WERI-Rb-1 (cell line): ENCODE measurements at regions not wholly inside any gene's neighbourhood (a gene's known extent, or its start where the extent isn't known, plus 50 kb on each side); places are given as distances from the start of the nearest gene placed in this dataset.

Source experiments
- DNase-seq: peaks from one replicate; pipeline ENCODE4 v3.0.0-alpha.2; 2020
- H3K27ac ChIP-seq: fragments of 250-450 bp; sonication (Bioruptor Pico); 2 replicates; pipeline ENCODE4 v1.5.1; 2020; ENCODE audit warnings: mild to moderate bottlenecking, moderate library complexity
- H3K27me3 ChIP-seq: fragments of 250-450 bp; sonication (Bioruptor Pico); 2 replicates; pipeline ENCODE4 v1.5.1; 2021; ENCODE audit warnings: mild to moderate bottlenecking, low read depth, moderate library complexity; ENCODE audit not compliant: insufficient read depth, severe bottlenecking
- H3K36me3 ChIP-seq: fragments of 250-450 bp; sonication (Bioruptor Pico); 2 replicates; pipeline ENCODE4 v1.5.1; 2020; ENCODE audit warnings: mild to moderate bottlenecking, moderate library complexity
- H3K4me3 ChIP-seq: 2 replicates; pipeline ENCODE4 v1.5.1; 2011; ENCODE audit warnings: low read depth, mild to moderate bottlenecking, control low read depth, low read length
- H3K9me3 ChIP-seq: fragments of 250-450 bp; sonication (Bioruptor Pico); 2 replicates; pipeline ENCODE4 v1.5.1; 2021; ENCODE audit warnings: mild to moderate bottlenecking, moderate library complexity; ENCODE audit not compliant: severe bottlenecking
- CTCF ChIP-seq: IDR thresholded peaks from 2 replicates; pipeline ENCODE4 v1.5.1; 2011; ENCODE audit warnings: low read depth, mild to moderate bottlenecking, control low read depth, inconsistent platforms, low read length

- Histone ChIP-seq H3K9me3 (no peaks in the 10 kb centered on the region), H3K27me3 (no peaks in the 10 kb centered on the region), H3K36me3 (no peaks in the 10 kb centered on the region), H3K27ac (no peak overlapping the region), H3K4me3 (no peak overlapping the region)
- peak; percentile 44 for DNase-seq
- no peak for TF ChIP-seq CTCF
These were observed 287.0 kb downstream of the GPATCH2 start for GRCh38 chr1:217343907-217344306.

- H3K9me3 ChIP-seq, result no peaks in the 10 kb centered on the region
- H3K36me3 ChIP-seq, result no peaks in the 10 kb centered on the region
- H3K4me3 ChIP-seq, result no peak overlapping the region
- no peaks in the 10 kb centered on the region for H3K27me3 ChIP-seq
- TF ChIP-seq CTCF, result no peak
- no peak overlapping the region for H3K27ac ChIP-seq
- DNase-seq, result no peak
These were observed 288.8 kb downstream of the GPATCH2 start for GRCh38 chr1:217342105-217342504.

- H3K27me3 ChIP-seq, result no peaks in the 10 kb centered on the region
- DNase-seq, result no peak
- no peaks in the 10 kb centered on the region for H3K9me3 ChIP-seq
- no peak for TF ChIP-seq CTCF
- no peak overlapping the region for H3K27ac ChIP-seq
- H3K36me3 ChIP-seq, result no peaks in the 10 kb centered on the region
- no peak overlapping the region for H3K4me3 ChIP-seq
These were observed 294.2 kb downstream of the GPATCH2 start for GRCh38 chr1:217336724-217337123.

- no peak overlapping the region for H3K27ac ChIP-seq
- no peak overlapping the region for H3K4me3 ChIP-seq
- peak; percentile 90 for TF ChIP-seq CTCF
- no peaks in the 10 kb centered on the region for H3K36me3 ChIP-seq
- H3K9me3 ChIP-seq, result peaks cover 12% of the 10 kb centered on the region
- DNase-seq, result peak; percentile 64
- H3K27me3 ChIP-seq, result no peaks in the 10 kb centered on the region
These were observed 297.0 kb downstream of the GPATCH2 start for GRCh38 chr1:217333939-217334338.

GRCh38 chr1:217332431-217333065, 298.3 kb downstream of the GPATCH2 start:
- Histone ChIP-seq H3K36me3 (no peaks in the 10 kb centered on the region), H3K4me3 (no peak overlapping the region), H3K27me3 (no peaks in the 10 kb centered on the region), H3K27ac (no peak overlapping the region), H3K9me3 (peaks cover 12% of the 10 kb centered on the region)
- no peak for DNase-seq
- no peak for TF ChIP-seq CTCF

- Histone ChIP-seq H3K9me3 (peaks cover 12% of the 10 kb centered on the region), H3K27ac (no peak overlapping the region), H3K27me3 (no peaks in the 10 kb centered on the region), H3K36me3 (no peaks in the 10 kb centered on the region), H3K4me3 (no peak overlapping the region)
- no peak for TF ChIP-seq CTCF
- no peak for DNase-seq
These were observed 299.2 kb downstream of the GPATCH2 start for GRCh38 chr1:217331698-217332097.
